HCT116 (cell line): ENCODE measurements at regions not wholly inside any gene's neighbourhood (a gene's known extent, or its start where the extent isn't known, plus 50 kb on each side); places are given as distances from the start of the nearest gene placed in this dataset.

Experiments
- ATAC-seq: fragments of 200-7000 bp; cut with Tn5 transposase; 2 replicates; pipeline ENCODE4 v1.9.1; 2020; ENCODE audit warnings: mild to moderate bottlenecking, moderate library complexity
- BruUV-seq: library from RNA; stranded (reverse); fragments of 400-500 nt; replicated peaks from 2 replicates; lab custom pipeline; 2021; lab: Mats Ljungman, UMichigan
- CTCF ChIA-PET: fragments of 300-600 bp; sonication (Branson Sonifier 250); formaldehyde crosslinking; loops from one replicate; lab custom pipeline; 2021; ENCODE audit warnings: antibody characterized with exemption; lab: Charles Lee
- POLR2A ChIA-PET: fragments of 300-600, 350-600 bp; sonication (Branson Sonifier 250); formaldehyde crosslinking; loops from one replicate; lab custom pipeline; 2021; ENCODE audit warnings: antibody characterized with exemption; lab: Charles Lee
- RAD21 ChIA-PET, 2 experiments: fragments of 300-600 bp; sonication (Branson Sonifier 250); formaldehyde crosslinking; loops; one replicate each; lab custom pipeline; 2023; ENCODE audit warnings: low total read pairs in 2 of 2; ENCODE audit not compliant: uncharacterized antibody in 2 of 2, unreplicated experiment in 2 of 2, low non-redundant PET in 1 of 2; lab: Charles Lee
- DNase-seq: peaks from one replicate; pipeline ENCODE4 v3.0.0-alpha.2; 2010; ENCODE audit warnings: low read depth, low spot score
- H2AFZ ChIP-seq: fragments of 200-600 bp; shearing (Covaris generic), sonication (generic); 2 replicates; pipeline ENCODE4 v1.6.1; 2017; ENCODE audit warnings: low read depth, mixed run types, mixed read lengths, antibody characterized with exemption, low read length; ENCODE audit not compliant: poor library complexity, severe bottlenecking
- H3K27ac ChIP-seq: 2 replicates; pipeline ENCODE4 v1.5.1; 2012; ENCODE audit warnings: low read depth, low read length
- H3K27me3 ChIP-seq: fragments of 200-600 bp; sonication (generic); 2 replicates; pipeline ENCODE4 v1.6.1; 2016; ENCODE audit warnings: mixed run types, low read length, mixed read lengths; ENCODE audit not compliant: insufficient read depth
- H3K36me3 ChIP-seq, 2 experiments: fragments of 200-500 bp in 1 of 2; fragments of 200-600 bp in 1 of 2; sonication (Bioruptor generic) in 1 of 2; sonication (generic) in 1 of 2; 2 replicates each; pipeline versions ENCODE4 v1.5.1 to v1.6.1; 2014 to 2016; ENCODE audit warnings: low read length in 2 of 2, inconsistent platforms in 1 of 2, mixed read lengths in 1 of 2, mixed run types in 1 of 2; ENCODE audit not compliant: insufficient read depth in 2 of 2, control insufficient read depth in 1 of 2
- H3K4me1 ChIP-seq, 2 experiments: fragments of 200-600 bp in 1 of 2; sonication (generic) in 1 of 2; 2 replicates each; pipeline versions ENCODE4 v1.5.1 to v1.6.1; 2012 to 2017; ENCODE audit warnings: low read length in 2 of 2, inconsistent platforms in 1 of 2, mild to moderate bottlenecking in 1 of 2, mixed read lengths in 1 of 2, mixed run types in 1 of 2, moderate library complexity in 1 of 2; ENCODE audit not compliant: insufficient read depth in 2 of 2, control insufficient read depth in 1 of 2
- H3K4me2 ChIP-seq: fragments of 200-600 bp; sonication (generic); 2 replicates; pipeline ENCODE4 v1.6.1; 2017; ENCODE audit warnings: mixed run types, low read length, mixed read lengths
- H3K4me3 ChIP-seq, 2 experiments: fragments of 200-600 bp in 1 of 2; sonication (generic) in 1 of 2; replicated peaks in 1 of 2; 2 replicates each; pipeline ENCODE4 v1.5.1; 2011 to 2016; ENCODE audit warnings: low read length in 2 of 2, control low read depth in 1 of 2, low read depth in 1 of 2, mild to moderate bottlenecking in 1 of 2, mixed read lengths in 1 of 2, mixed run types in 1 of 2
- H3K79me2 ChIP-seq: fragments of 200-600 bp; sonication (generic); 2 replicates; pipeline ENCODE4 v1.6.1; 2017; ENCODE audit warnings: mild to moderate bottlenecking, mixed run types, low read length, moderate library complexity, mixed read lengths; ENCODE audit not compliant: insufficient read depth
- H3K9ac ChIP-seq: fragments of 200-600 bp; sonication (generic); 2 replicates; pipeline ENCODE4 v1.6.1; 2016; ENCODE audit warnings: low read length, mixed read lengths
- H3K9me2 ChIP-seq: fragments of 200-600 bp; sonication (generic), shearing (Covaris generic); 2 replicates; pipeline ENCODE4 v1.6.1; 2017; ENCODE audit warnings: mixed run types, mild to moderate bottlenecking, moderate library complexity; ENCODE audit not compliant: insufficient read depth
- H3K9me3 ChIP-seq, 2 experiments: fragments of 200-500 bp in 1 of 2; fragments of 200-600 bp in 1 of 2; sonication (Bioruptor generic) in 1 of 2; sonication (generic) in 1 of 2; 2 replicates each; pipeline ENCODE4 v1.6.1; 2014 to 2017; ENCODE audit warnings: low read length in 2 of 2, mixed read lengths in 2 of 2, inconsistent platforms in 1 of 2, low read depth in 1 of 2, mild to moderate bottlenecking in 1 of 2, mixed run types in 1 of 2, moderate library complexity in 1 of 2; ENCODE audit not compliant: control insufficient read depth in 1 of 2, insufficient read depth in 1 of 2
- H4K20me1 ChIP-seq: fragments of 200-600 bp; sonication (generic), shearing (Covaris generic); 2 replicates; pipeline ENCODE4 v1.6.1; 2017; ENCODE audit warnings: mixed run types, mild to moderate bottlenecking, moderate library complexity; ENCODE audit not compliant: insufficient read depth
- EZH2 ChIP-seq: fragments of 200-600 bp; sonication (generic); IDR thresholded peaks from 2 replicates; pipeline ENCODE4 v1.6.1; 2017; ENCODE audit warnings: antibody characterized with exemption, mixed run types
- TCF7L2 ChIP-seq: IDR thresholded peaks from 2 replicates; pipeline ENCODE4 v1.7.0; 2011; ENCODE audit warnings: borderline replicate concordance, inconsistent platforms; ENCODE audit not compliant: insufficient read depth, insufficient read length; ENCODE audit errors: extremely low read depth
- YY1 ChIP-seq: IDR thresholded peaks from 2 replicates; pipeline ENCODE4 v1.6.1; 2011; ENCODE audit warnings: low read length, low read depth, moderate library complexity, mild to moderate bottlenecking; ENCODE audit not compliant: insufficient replicate concordance; ENCODE audit errors: extremely low read depth
- ZFX ChIP-seq: fragments of 450-650 bp; IDR thresholded peaks from 2 replicates; pipeline ENCODE4 v1.6.1; 2017
- intact Hi-C: fragments of 100-400 bp; cut with micrococcal nuclease; formaldehyde crosslinking; loops from 2 replicates; pipeline ENCODE4 v1.10.0; 2022
- TF ChIP-seq, protein P1 (sequence below): IDR thresholded peaks from 2 replicates; pipeline ENCODE4 v1.6.1; 2012; ENCODE audit warnings: low read depth
- TF ChIP-seq, protein P2 (sequence below), 3 experiments: fragments of 200-600 bp in 1 of 3; sonication (generic) in 1 of 3; IDR thresholded peaks in 2 of 3; conservative IDR thresholded peaks in 1 of 3; 2 replicates each; pipeline ENCODE4 v1.5.1; 2012 to 2017; ENCODE audit warnings: low read depth in 2 of 3, low read length in 2 of 3, antibody characterized with exemption in 1 of 3, borderline replicate concordance in 1 of 3, control low read depth in 1 of 3, mild to moderate bottlenecking in 1 of 3, mixed read lengths in 1 of 3, mixed run types in 1 of 3, moderate library complexity in 1 of 3; ENCODE audit not compliant: insufficient read depth in 1 of 3
- TF ChIP-seq, protein P3 (sequence below): IDR thresholded peaks from 2 replicates; pipeline ENCODE4 v1.6.1; 2012
- TF ChIP-seq, protein P4 (sequence below): IDR thresholded peaks from 2 replicates; pipeline ENCODE4 v1.6.1; 2011; ENCODE audit warnings: mild to moderate bottlenecking, low read length, moderate library complexity; ENCODE audit not compliant: insufficient replicate concordance; ENCODE audit errors: extremely low read depth

DNA sequence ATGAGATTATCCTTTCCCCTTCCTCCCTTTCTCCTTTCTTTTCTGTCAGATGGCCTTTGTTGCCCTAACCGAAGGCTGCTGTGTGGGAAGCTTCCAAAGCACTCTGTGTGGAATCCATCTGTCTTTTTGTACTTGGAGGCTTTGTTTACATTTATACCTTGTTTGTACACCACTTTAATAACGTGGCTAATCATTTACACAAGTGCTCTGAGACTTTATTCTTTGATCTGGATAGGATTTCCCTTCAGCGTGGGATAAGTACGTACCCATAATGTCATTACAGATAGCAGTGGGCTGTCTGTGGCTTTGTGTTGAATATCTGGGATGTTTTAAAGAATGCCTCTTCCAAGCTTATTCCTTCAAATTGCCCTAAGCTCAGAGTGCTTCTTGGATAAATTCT lies 684.7 kb upstream of the SLITRK5 start:
- CTCF ChIA-PET = no interaction called here

More for the DNA sequence above, 684.7 kb upstream of the SLITRK5 start:
- no TSS peak for BruUV-seq
- H3K79me2 ChIP-seq = no peaks in the 10 kb centered on the region
- RAD21 ChIA-PET = no interaction called here
- H3K4me1 ChIP-seq = no peaks in the 10 kb centered on the region
- H3K36me3 ChIP-seq = no peaks in the 10 kb centered on the region
- intact Hi-C loops = no loop called here
- no peak overlapping the region for H3K9ac ChIP-seq
- H2AFZ ChIP-seq = peak overlapping the region; percentile 61
- no peak overlapping the region for H3K4me3 ChIP-seq
- DNase-seq (no peak), ATAC-seq (no peak)
- POLR2A ChIA-PET = no interaction called here
- H3K27ac ChIP-seq = no peak overlapping the region
- H3K4me2 ChIP-seq = no peak overlapping the region
- TF ChIP-seq ZFX = no peak
- TF ChIP-seq, protein P1, sequence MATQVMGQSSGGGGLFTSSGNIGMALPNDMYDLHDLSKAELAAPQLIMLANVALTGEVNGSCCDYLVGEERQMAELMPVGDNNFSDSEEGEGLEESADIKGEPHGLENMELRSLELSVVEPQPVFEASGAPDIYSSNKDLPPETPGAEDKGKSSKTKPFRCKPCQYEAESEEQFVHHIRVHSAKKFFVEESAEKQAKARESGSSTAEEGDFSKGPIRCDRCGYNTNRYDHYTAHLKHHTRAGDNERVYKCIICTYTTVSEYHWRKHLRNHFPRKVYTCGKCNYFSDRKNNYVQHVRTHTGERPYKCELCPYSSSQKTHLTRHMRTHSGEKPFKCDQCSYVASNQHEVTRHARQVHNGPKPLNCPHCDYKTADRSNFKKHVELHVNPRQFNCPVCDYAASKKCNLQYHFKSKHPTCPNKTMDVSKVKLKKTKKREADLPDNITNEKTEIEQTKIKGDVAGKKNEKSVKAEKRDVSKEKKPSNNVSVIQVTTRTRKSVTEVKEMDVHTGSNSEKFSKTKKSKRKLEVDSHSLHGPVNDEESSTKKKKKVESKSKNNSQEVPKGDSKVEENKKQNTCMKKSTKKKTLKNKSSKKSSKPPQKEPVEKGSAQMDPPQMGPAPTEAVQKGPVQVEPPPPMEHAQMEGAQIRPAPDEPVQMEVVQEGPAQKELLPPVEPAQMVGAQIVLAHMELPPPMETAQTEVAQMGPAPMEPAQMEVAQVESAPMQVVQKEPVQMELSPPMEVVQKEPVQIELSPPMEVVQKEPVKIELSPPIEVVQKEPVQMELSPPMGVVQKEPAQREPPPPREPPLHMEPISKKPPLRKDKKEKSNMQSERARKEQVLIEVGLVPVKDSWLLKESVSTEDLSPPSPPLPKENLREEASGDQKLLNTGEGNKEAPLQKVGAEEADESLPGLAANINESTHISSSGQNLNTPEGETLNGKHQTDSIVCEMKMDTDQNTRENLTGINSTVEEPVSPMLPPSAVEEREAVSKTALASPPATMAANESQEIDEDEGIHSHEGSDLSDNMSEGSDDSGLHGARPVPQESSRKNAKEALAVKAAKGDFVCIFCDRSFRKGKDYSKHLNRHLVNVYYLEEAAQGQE = no peak
- no peak for TF ChIP-seq EZH2
- TF ChIP-seq, protein P2, sequence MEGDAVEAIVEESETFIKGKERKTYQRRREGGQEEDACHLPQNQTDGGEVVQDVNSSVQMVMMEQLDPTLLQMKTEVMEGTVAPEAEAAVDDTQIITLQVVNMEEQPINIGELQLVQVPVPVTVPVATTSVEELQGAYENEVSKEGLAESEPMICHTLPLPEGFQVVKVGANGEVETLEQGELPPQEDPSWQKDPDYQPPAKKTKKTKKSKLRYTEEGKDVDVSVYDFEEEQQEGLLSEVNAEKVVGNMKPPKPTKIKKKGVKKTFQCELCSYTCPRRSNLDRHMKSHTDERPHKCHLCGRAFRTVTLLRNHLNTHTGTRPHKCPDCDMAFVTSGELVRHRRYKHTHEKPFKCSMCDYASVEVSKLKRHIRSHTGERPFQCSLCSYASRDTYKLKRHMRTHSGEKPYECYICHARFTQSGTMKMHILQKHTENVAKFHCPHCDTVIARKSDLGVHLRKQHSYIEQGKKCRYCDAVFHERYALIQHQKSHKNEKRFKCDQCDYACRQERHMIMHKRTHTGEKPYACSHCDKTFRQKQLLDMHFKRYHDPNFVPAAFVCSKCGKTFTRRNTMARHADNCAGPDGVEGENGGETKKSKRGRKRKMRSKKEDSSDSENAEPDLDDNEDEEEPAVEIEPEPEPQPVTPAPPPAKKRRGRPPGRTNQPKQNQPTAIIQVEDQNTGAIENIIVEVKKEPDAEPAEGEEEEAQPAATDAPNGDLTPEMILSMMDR (IDR thresholded peaks at IDR 0.05 in 2 of 3, conservative IDR thresholded peaks at IDR 0.05 in 1 of 3; ENCODE audit: borderline replicate concordance in 1 of 3, insufficient read depth in 1 of 3, low read depth in 2 of 3, low read length in 2 of 3) = no peak
- TF ChIP-seq, protein P3, sequence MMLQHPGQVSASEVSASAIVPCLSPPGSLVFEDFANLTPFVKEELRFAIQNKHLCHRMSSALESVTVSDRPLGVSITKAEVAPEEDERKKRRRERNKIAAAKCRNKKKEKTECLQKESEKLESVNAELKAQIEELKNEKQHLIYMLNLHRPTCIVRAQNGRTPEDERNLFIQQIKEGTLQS = no peak
- no peak for TF ChIP-seq TCF7L2
- no peak for TF ChIP-seq YY1
- TF ChIP-seq, protein P4, sequence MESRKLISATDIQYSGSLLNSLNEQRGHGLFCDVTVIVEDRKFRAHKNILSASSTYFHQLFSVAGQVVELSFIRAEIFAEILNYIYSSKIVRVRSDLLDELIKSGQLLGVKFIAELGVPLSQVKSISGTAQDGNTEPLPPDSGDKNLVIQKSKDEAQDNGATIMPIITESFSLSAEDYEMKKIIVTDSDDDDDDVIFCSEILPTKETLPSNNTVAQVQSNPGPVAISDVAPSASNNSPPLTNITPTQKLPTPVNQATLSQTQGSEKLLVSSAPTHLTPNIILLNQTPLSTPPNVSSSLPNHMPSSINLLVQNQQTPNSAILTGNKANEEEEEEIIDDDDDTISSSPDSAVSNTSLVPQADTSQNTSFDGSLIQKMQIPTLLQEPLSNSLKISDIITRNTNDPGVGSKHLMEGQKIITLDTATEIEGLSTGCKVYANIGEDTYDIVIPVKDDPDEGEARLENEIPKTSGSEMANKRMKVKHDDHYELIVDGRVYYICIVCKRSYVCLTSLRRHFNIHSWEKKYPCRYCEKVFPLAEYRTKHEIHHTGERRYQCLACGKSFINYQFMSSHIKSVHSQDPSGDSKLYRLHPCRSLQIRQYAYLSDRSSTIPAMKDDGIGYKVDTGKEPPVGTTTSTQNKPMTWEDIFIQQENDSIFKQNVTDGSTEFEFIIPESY = no peak
- no peaks in the 10 kb centered on the region for H3K27me3 ChIP-seq
- no peaks in the 10 kb centered on the region for H4K20me1 ChIP-seq
- H3K9me3 ChIP-seq = 0 out of 4 replicates have a peak, but pooled peaks cover 0 to 4% of the 10 kb centered on the region in 2 experiments
- no peaks in the 10 kb centered on the region for H3K9me2 ChIP-seq
